ENCODE measurements at regions not wholly inside any gene's neighbourhood (a gene's known extent, or its start where the extent isn't known, plus 50 kb on each side); places are given as distances from the start of the nearest gene placed in this dataset.
A peak's percentile ranks its signal among the peaks of the same experiment; 100 is the strongest.

DNA sequence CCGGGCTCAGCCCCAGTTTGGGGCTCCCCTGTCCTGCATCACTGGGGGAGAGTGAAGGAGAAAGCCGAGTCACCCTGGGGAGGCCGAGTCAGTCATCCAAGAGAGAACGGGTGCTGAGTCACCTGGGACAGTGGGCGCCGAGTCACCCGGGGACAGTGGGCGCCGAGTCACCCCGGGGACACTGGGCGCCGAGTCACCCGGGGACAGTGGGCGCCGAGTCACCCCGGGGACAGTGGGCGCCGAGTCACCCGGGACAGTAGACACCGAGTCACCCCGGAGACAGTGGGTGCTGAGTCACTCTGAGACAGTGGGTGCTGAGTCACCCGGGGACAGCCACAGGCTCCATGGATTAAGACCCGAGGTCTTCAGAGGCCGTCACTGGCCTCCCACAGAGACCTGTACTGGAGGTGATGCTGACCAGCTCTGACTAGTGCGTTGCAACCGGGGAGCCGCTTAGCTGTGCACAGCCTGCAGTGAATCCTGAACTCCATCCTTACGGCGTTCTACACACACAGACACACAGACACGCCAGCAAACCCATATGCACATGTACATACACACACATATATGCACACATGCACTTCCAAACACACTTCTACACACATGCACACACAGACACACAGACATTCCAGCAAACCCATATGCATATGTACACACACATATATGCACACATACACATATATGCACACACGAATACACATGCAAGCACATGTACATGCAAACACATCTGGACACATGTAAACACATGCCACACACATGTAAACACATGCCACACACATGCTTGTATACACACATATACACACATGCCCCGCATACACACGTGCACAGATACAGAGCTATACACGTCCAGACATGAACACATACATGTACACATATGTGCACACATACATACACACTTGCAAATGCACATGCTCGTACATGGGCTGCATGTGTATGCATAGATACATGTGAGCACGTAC lies 64.9 kb upstream of the GALNT9 start:
- TF ChIP-seq TEAD4 (IDR thresholded peaks at IDR 0.05) (no peak), CREB1 (IDR thresholded peaks at IDR 0.05; ENCODE audit: low read depth) (no peak), RAD21 (IDR thresholded peaks at IDR 0.05; ENCODE audit: low read depth) (no peak), ZBTB7A (IDR thresholded peaks at IDR 0.05; ENCODE audit: low read depth) (no peak)
- TF ChIP-seq, protein P1, sequence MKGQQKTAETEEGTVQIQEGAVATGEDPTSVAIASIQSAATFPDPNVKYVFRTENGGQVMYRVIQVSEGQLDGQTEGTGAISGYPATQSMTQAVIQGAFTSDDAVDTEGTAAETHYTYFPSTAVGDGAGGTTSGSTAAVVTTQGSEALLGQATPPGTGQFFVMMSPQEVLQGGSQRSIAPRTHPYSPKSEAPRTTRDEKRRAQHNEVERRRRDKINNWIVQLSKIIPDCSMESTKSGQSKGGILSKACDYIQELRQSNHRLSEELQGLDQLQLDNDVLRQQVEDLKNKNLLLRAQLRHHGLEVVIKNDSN (IDR thresholded peaks at IDR 0.05), result no peak

DNA sequence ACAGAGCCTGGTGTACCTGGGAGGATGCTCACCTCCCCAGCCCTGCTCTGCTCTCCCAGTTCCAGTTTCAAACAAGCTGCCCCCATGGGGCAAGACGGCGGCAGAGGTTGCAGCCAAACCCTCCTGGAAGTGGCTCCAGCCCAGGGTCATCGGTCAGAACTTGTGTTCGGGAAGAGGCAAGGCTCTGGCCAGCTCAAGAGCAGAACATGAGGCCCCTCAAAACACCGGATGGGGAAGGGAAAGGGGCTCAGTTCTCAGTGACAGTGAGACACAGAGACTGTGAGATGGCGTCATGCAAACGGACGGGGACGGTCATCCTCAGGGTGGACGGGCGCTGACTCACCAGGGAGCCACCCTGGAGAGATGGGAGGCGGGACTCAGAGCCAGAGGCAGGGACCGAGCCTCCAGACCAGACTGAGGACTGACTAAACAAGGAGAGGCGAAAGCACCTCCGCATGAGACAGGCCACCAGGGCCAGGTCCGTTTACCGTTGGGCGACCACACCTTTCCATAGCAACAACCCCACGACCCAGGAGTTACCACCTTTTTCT lies 63.9 kb upstream of the GALNT9 start:
- TF ChIP-seq CREB1 (IDR thresholded peaks at IDR 0.05; ENCODE audit: low read depth), result no peak
- TF ChIP-seq CEBPB (IDR thresholded peaks at IDR 0.05), result no peak
- TF ChIP-seq ZBTB7A (IDR thresholded peaks at IDR 0.05; ENCODE audit: low read depth), result no peak
- no peak for TF ChIP-seq YY1 (IDR thresholded peaks at IDR 0.05; ENCODE audit: low read depth)
- TF ChIP-seq, protein P2, sequence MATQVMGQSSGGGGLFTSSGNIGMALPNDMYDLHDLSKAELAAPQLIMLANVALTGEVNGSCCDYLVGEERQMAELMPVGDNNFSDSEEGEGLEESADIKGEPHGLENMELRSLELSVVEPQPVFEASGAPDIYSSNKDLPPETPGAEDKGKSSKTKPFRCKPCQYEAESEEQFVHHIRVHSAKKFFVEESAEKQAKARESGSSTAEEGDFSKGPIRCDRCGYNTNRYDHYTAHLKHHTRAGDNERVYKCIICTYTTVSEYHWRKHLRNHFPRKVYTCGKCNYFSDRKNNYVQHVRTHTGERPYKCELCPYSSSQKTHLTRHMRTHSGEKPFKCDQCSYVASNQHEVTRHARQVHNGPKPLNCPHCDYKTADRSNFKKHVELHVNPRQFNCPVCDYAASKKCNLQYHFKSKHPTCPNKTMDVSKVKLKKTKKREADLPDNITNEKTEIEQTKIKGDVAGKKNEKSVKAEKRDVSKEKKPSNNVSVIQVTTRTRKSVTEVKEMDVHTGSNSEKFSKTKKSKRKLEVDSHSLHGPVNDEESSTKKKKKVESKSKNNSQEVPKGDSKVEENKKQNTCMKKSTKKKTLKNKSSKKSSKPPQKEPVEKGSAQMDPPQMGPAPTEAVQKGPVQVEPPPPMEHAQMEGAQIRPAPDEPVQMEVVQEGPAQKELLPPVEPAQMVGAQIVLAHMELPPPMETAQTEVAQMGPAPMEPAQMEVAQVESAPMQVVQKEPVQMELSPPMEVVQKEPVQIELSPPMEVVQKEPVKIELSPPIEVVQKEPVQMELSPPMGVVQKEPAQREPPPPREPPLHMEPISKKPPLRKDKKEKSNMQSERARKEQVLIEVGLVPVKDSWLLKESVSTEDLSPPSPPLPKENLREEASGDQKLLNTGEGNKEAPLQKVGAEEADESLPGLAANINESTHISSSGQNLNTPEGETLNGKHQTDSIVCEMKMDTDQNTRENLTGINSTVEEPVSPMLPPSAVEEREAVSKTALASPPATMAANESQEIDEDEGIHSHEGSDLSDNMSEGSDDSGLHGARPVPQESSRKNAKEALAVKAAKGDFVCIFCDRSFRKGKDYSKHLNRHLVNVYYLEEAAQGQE (IDR thresholded peaks at IDR 0.05; ENCODE audit: low read depth), result no peak
- no peak for TF ChIP-seq TEAD4 (IDR thresholded peaks at IDR 0.05)
- no peak for TF ChIP-seq FOXM1 (IDR thresholded peaks at IDR 0.05; ENCODE audit: borderline replicate concordance, low read depth)
- TF ChIP-seq RAD21 (IDR thresholded peaks at IDR 0.05; ENCODE audit: low read depth), result no peak
- TF ChIP-seq, protein P3, sequence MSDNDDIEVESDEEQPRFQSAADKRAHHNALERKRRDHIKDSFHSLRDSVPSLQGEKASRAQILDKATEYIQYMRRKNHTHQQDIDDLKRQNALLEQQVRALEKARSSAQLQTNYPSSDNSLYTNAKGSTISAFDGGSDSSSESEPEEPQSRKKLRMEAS (IDR thresholded peaks at IDR 0.05), result no peak
- no peak for TF ChIP-seq EP300 (IDR thresholded peaks at IDR 0.05; ENCODE audit: borderline replicate concordance)
- TF ChIP-seq EGR1 (IDR thresholded peaks at IDR 0.05), result no peak
- TF ChIP-seq TAF1 (IDR thresholded peaks at IDR 0.05; ENCODE audit: low read depth), result no peak
- TF ChIP-seq, protein P1 (IDR thresholded peaks at IDR 0.05), result no peak
- no peak for TF ChIP-seq TCF12 (IDR thresholded peaks at IDR 0.05; ENCODE audit: low read depth)

- TF ChIP-seq, protein P3 (IDR thresholded peaks at IDR 0.05), result no peak
- no peak for TF ChIP-seq EP300 (IDR thresholded peaks at IDR 0.05; ENCODE audit: borderline replicate concordance)
- TF ChIP-seq EGR1 (IDR thresholded peaks at IDR 0.05), result no peak
- no peak for TF ChIP-seq CREB1 (IDR thresholded peaks at IDR 0.05; ENCODE audit: low read depth)
Measured at GRCh38 chr12:132392389-132393244, 63.2 kb upstream of the GALNT9 start.

GRCh38 chr12:132391326-132392041 lies 62.1 kb upstream of the GALNT9 start:
- TF ChIP-seq, protein P3 (IDR thresholded peaks at IDR 0.05), result peak; percentile 76
- TF ChIP-seq RAD21 (IDR thresholded peaks at IDR 0.05; ENCODE audit: low read depth), result no peak

DNA sequence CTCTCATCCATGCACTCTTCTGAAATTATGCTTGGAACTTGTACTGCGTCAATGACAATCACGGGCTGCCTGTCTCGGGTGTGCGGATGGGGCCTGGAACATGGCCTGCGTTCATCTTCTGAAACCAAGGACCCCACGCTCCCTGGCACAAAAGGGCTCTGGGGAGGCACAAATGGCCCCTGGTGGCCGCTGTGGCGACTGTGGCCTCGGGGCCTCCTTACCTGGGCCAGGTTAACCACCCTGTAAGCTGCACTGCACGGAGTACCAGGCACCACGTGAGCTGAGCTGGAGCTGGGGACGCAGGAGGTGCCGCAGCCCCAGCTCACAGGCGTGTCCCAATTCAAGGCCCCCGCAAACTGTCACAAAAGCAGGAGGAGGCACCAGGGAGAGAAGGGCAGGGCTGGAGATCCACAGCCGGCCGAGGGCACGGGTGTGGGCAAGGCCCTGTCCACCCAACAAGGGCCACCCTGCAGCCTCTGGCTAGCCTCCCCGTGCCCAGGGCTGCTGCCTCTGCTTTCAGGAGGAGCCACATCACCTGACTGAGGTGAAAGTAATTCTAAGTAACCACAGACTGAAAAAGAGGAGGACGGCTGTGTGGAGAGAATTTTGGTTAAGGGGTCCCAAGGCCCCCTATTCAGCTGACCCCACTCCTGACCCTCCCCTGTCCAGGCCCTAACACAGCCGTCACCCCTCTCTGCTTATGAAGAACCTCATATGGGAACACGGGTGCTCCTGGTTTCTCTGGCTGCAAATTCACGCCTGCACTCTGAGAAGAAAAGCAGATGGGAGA lies 61.1 kb upstream of the GALNT9 start:
- no peak for TF ChIP-seq ZBTB7A (IDR thresholded peaks at IDR 0.05; ENCODE audit: low read depth)
- no peak for TF ChIP-seq FOXM1 (IDR thresholded peaks at IDR 0.05; ENCODE audit: borderline replicate concordance, low read depth)
- TF ChIP-seq, protein P3 (IDR thresholded peaks at IDR 0.05), result no peak
- TF ChIP-seq YY1 (IDR thresholded peaks at IDR 0.05; ENCODE audit: low read depth), result no peak
- TF ChIP-seq CREB1 (IDR thresholded peaks at IDR 0.05; ENCODE audit: low read depth), result no peak
- TF ChIP-seq NFIC (IDR thresholded peaks at IDR 0.05), result no peak
- no peak for TF ChIP-seq TAF1 (IDR thresholded peaks at IDR 0.05; ENCODE audit: low read depth)
- no peak for TF ChIP-seq RAD21 (IDR thresholded peaks at IDR 0.05; ENCODE audit: low read depth)
- TF ChIP-seq TCF12 (IDR thresholded peaks at IDR 0.05; ENCODE audit: low read depth), result no peak
- no peak for TF ChIP-seq TEAD4 (IDR thresholded peaks at IDR 0.05)
- TF ChIP-seq, protein P2 (IDR thresholded peaks at IDR 0.05; ENCODE audit: low read depth), result no peak
- TF ChIP-seq, protein P1 (IDR thresholded peaks at IDR 0.05), result no peak
- no peak for TF ChIP-seq CEBPB (IDR thresholded peaks at IDR 0.05)
